ENCODE measurements at regions not wholly inside any gene's neighbourhood (a gene's known extent, or its start where the extent isn't known, plus 50 kb on each side); places are given as distances from the start of the nearest gene placed in this dataset.

GRCh38 chr3:118806423-118806822 is 228.2 kb downstream of the IGSF11 start:
- TF ChIP-seq CTCF (IDR thresholded peaks at IDR 0.05 in 8 of 11, conservative IDR thresholded peaks at IDR 0.05 in 3 of 11) (no peak), POLR2A (IDR thresholded peaks at IDR 0.05) (no peak)

Measured in spleen (tissue), 7 donors.